GM23338 (cell line): ENCODE measurements at regions not wholly inside any gene's neighbourhood (a gene's known extent, or its start where the extent isn't known, plus 50 kb on each side); places are given as distances from the start of the nearest gene placed in this dataset.

ENCODE experiments used
- ATAC-seq: fragments of 200-7000 bp; cut with Tn5 transposase; 3 replicates; pipeline ENCODE4 v1.9.1; 2020
- DNase-seq: peaks from one replicate; pipeline ENCODE4 v3.0.0-alpha.2; 2015; ENCODE audit warnings: low spot score
- H2AFZ ChIP-seq: fragments of 200-600 bp; sonication (generic); 2 replicates; pipeline ENCODE4 v1.8.0; 2016; ENCODE audit warnings: antibody characterized with exemption, mild to moderate bottlenecking, moderate library complexity
- H3F3A ChIP-seq: fragments of 200-600 bp; sonication (generic); replicated peaks from 2 replicates; pipeline ENCODE4 v1.8.0; 2017; ENCODE audit warnings: antibody characterized with exemption, mixed run types, low read depth
- H3K27ac ChIP-seq: fragments of 200-600 bp; sonication (generic); 2 replicates; pipeline ENCODE4 v1.6.1; 2016; ENCODE audit warnings: low read depth
- H3K27me3 ChIP-seq: fragments of 200-600 bp; sonication (generic); 2 replicates; pipeline ENCODE4 v1.8.0; 2016; ENCODE audit warnings: mild to moderate bottlenecking, mixed run types, moderate library complexity; ENCODE audit not compliant: insufficient read depth
- H3K36me3 ChIP-seq: fragments of 200-600 bp; sonication (generic); 2 replicates; pipeline ENCODE4 v1.8.0; 2016; ENCODE audit warnings: mild to moderate bottlenecking; ENCODE audit not compliant: insufficient read depth
- H3K4me1 ChIP-seq: fragments of 200-600 bp; sonication (generic); 2 replicates; pipeline ENCODE4 v1.8.0; 2016; ENCODE audit warnings: mild to moderate bottlenecking, moderate library complexity; ENCODE audit not compliant: insufficient read depth
- H3K4me2 ChIP-seq: fragments of 200-600 bp; sonication (generic); 2 replicates; pipeline ENCODE4 v1.7.1; 2017; ENCODE audit warnings: mixed run types
- H3K4me3 ChIP-seq: fragments of 200-600 bp; sonication (generic); 2 replicates; pipeline ENCODE4 v1.6.1; 2016; ENCODE audit warnings: mixed run types
- H3K79me2 ChIP-seq: fragments of 200-600 bp; sonication (generic); replicated peaks from 2 replicates; pipeline ENCODE4 v1.8.0; 2017; ENCODE audit warnings: mild to moderate bottlenecking; ENCODE audit not compliant: insufficient read depth
- H3K9me2 ChIP-seq: fragments of 200-600 bp; sonication (generic); 2 replicates; pipeline ENCODE4 v1.8.0; 2017; ENCODE audit not compliant: insufficient read depth
- H4K20me1 ChIP-seq: fragments of 200-600 bp; sonication (generic); replicated peaks from 2 replicates; pipeline ENCODE4 v1.8.0; 2017; ENCODE audit warnings: mild to moderate bottlenecking; ENCODE audit not compliant: insufficient read depth
- H3K27ac Mint-ChIP-seq: 2 replicates; pipeline ENCODE4 v1.8.0; 2020; ENCODE audit warnings: inconsistent platforms, mild to moderate bottlenecking, moderate library complexity, mixed read lengths
- H3K27me3 Mint-ChIP-seq: 3 replicates; pipeline ENCODE4 v1.8.0; 2022; ENCODE audit warnings: low read depth, mild to moderate bottlenecking, moderate library complexity, mixed read lengths, inconsistent platforms; ENCODE audit not compliant: insufficient read depth, poor library complexity
- H3K36me3 Mint-ChIP-seq: 3 replicates; pipeline ENCODE4 v1.8.0; 2021; ENCODE audit warnings: low read depth, mild to moderate bottlenecking, inconsistent platforms, moderate library complexity, mixed read lengths
- H3K4me1 Mint-ChIP-seq: 3 replicates; pipeline ENCODE4 v1.8.0; 2020; ENCODE audit warnings: mild to moderate bottlenecking, inconsistent platforms, mixed read lengths
- H3K4me3 Mint-ChIP-seq: 3 replicates; pipeline ENCODE4 v1.8.0; 2021; ENCODE audit warnings: moderate library complexity, mild to moderate bottlenecking, inconsistent platforms, mixed read lengths
- H3K9me3 Mint-ChIP-seq: 3 replicates; pipeline ENCODE4 v1.8.0; 2020; ENCODE audit warnings: moderate library complexity, mild to moderate bottlenecking, inconsistent platforms, mixed read lengths
- CREB1 ChIP-seq: fragments of 250-450 bp; sonication (Bioruptor Pico); IDR thresholded peaks from 2 replicates; pipeline ENCODE4 v1.5.0; 2020; ENCODE audit warnings: low read depth, mild to moderate bottlenecking, moderate library complexity
- CTCF ChIP-seq, 2 experiments: fragments of 200-600 bp in 1 of 2; sonication (generic) in 1 of 2; conservative IDR thresholded peaks; 2 replicates each; pipeline versions ENCODE4 v1.5.1 to v1.6.1; 2016 to 2017; ENCODE audit warnings: antibody characterized with exemption in 2 of 2, low read depth in 2 of 2, mild to moderate bottlenecking in 2 of 2, moderate library complexity in 1 of 2
- EZH2 ChIP-seq: fragments of 200-600 bp; sonication (generic); IDR thresholded peaks from one replicate; pipeline ENCODE4 v1.8.0; 2017; ENCODE audit warnings: antibody characterized with exemption, mild to moderate bottlenecking, low read depth; ENCODE audit not compliant: unreplicated experiment
- EZH2phosphoT487 ChIP-seq: fragments of 200-600 bp; sonication (generic); IDR thresholded peaks from one replicate; pipeline ENCODE4 v1.8.1; 2018; ENCODE audit warnings: antibody characterized with exemption; ENCODE audit not compliant: unreplicated experiment
- JUNB ChIP-seq: IDR thresholded peaks from one replicate; pipeline ENCODE4 v1.6.1; 2016; ENCODE audit warnings: antibody characterized with exemption; ENCODE audit not compliant: unreplicated experiment
- NANOG ChIP-seq: IDR thresholded peaks from 2 replicates; pipeline ENCODE4 v1.6.1; 2016; ENCODE audit warnings: antibody characterized with exemption, borderline replicate concordance
- REST ChIP-seq: IDR thresholded peaks from one replicate; pipeline ENCODE4 v1.6.1; 2018; ENCODE audit warnings: antibody characterized with exemption; ENCODE audit not compliant: unreplicated experiment
- STAT1 ChIP-seq: IDR thresholded peaks from one replicate; pipeline ENCODE4 v1.6.1; 2016; ENCODE audit warnings: antibody characterized with exemption; ENCODE audit not compliant: unreplicated experiment
- ZNF114 ChIP-seq: fragments of 250-450 bp; sonication (Bioruptor Pico); IDR thresholded peaks from 2 replicates; pipeline ENCODE4 v1.5.0; 2020; ENCODE audit warnings: mild to moderate bottlenecking, moderate library complexity
- ZNF331 ChIP-seq: fragments of 250-450 bp; sonication (Bioruptor Pico); IDR thresholded peaks from 2 replicates; pipeline ENCODE4 v1.5.0; 2020; ENCODE audit warnings: low read depth, mild to moderate bottlenecking, moderate library complexity

GRCh38 chr5:1701884-1702283 is 97.8 kb downstream of the MRPL36 start (continued):
- TF ChIP-seq NANOG (no peak), EZH2phosphoT487 (no peak), JUNB (no peak), REST (no peak), CREB1 (CRISPR knock-in tag) (no peak), ZNF114 (CRISPR knock-in tag) (no peak), ZNF331 (CRISPR knock-in tag) (no peak), STAT1 (no peak), EZH2 (no peak), CTCF (conservative IDR thresholded peaks at IDR 0.05; ENCODE audit: low read depth in 2 of 2) (no peak)

GRCh38 chr5:1701216-1701864 is 98.3 kb downstream of the MRPL36 start:
- Histone ChIP-seq H3K27ac (no peak overlapping the region), H3K27me3 (no peaks in the 10 kb centered on the region), H3K4me2 (no peak overlapping the region), H3K4me3 (no peak overlapping the region), H3F3A (no peaks in the 10 kb centered on the region), H4K20me1 (no peaks in the 10 kb centered on the region), H2AFZ (no peak overlapping the region), H3K36me3 (no peaks in the 10 kb centered on the region; the same call in 1 of the 2 replicates), H3K4me1 (peaks cover 5% of the 10 kb centered on the region; the same call in 1 of the 2 replicates), H3K79me2 (no peaks in the 10 kb centered on the region), H3K9me2 (no peaks in the 10 kb centered on the region)
- H3K4me3 Mint-ChIP-seq, result no peak overlapping the region
- no peak for TF ChIP-seq EZH2phosphoT487
- ATAC-seq, result no peak
- H3K4me1 Mint-ChIP-seq, result peaks cover 19% of the 10 kb centered on the region
- H3K9me3 Mint-ChIP-seq, result 0 out of 3 replicates have a peak, but pooled peaks cover 4% of the 10 kb centered on the region
- peaks cover 3% of the 10 kb centered on the region; the same call in 1 of the 3 replicates for H3K36me3 Mint-ChIP-seq
- H3K27ac Mint-ChIP-seq, result no peak overlapping the region
- peaks cover 9% of the 10 kb centered on the region for H3K27me3 Mint-ChIP-seq
- no peak for DNase-seq
